HepG2 (cell line): ENCODE measurements at regions not wholly inside any gene's neighbourhood (a gene's known extent, or its start where the extent isn't known, plus 50 kb on each side); places are given as distances from the start of the nearest gene placed in this dataset.
"Not testable (repeated sequence)": the region's sequence is repeated elsewhere in the genome, so short reads cannot be mapped to it uniquely, and the experiment has no call there.

Experiments
- ATAC-seq: fragments of 200-7000 bp; cut with Tn5 transposase; 3 replicates; pipeline ENCODE4 v1.9.1; 2020; ENCODE audit warnings: mild to moderate bottlenecking, moderate library complexity
- BruUV-seq: library from RNA; stranded (reverse); fragments of 400-500 nt; replicated peaks from 2 replicates; lab custom pipeline; 2021; lab: Mats Ljungman, UMichigan
- CTCF ChIA-PET: fragments of 300-600 bp; formaldehyde crosslinking; extraction: SDS; loops from one replicate; lab custom pipeline; 2021; ENCODE audit warnings: low total read pairs, inconsistent platforms, low intra/inter-chr PET ratio; lab: Yijun Ruan, JAX
- POLR2A ChIA-PET: fragments of 350-600 bp; sonication (Branson Sonifier 250); formaldehyde crosslinking; loops from one replicate; lab custom pipeline; 2020; ENCODE audit warnings: antibody characterized with exemption, inconsistent platforms; lab: Yijun Ruan, JAX
- DNase-seq: peaks from one replicate; pipeline ENCODE4 v3.0.0-alpha.2; 2015; ENCODE audit warnings: low spot score
- FAIRE-seq: peaks from 3 replicates; lab custom pipeline; 2011; peaks lifted over from hg19 to GRCh38; lab: Jason Lieb, UNC
- H2AFZ ChIP-seq: one replicate; pipeline ENCODE4 v1.6.1; 2011; ENCODE audit warnings: low read length, inconsistent platforms
- H3K27ac ChIP-seq: fragments of 300-600 bp; 3 replicates; pipeline ENCODE4 v1.8.0; 2011; ENCODE audit warnings: mixed run types, mild to moderate bottlenecking, mixed read lengths, low read length, inconsistent platforms; ENCODE audit not compliant: insufficient read depth; ENCODE audit errors: extremely low read length
- H3K27me3 ChIP-seq, 2 experiments: fragments of 200-600 bp in 1 of 2; 2 replicates in 1 of 2; 3 replicates in 1 of 2; pipeline versions ENCODE4 v1.6.0 to v1.8.0; 2011; ENCODE audit warnings: low read length in 2 of 2, mild to moderate bottlenecking in 2 of 2, moderate library complexity in 2 of 2, inconsistent platforms in 1 of 2; ENCODE audit not compliant: insufficient read depth in 2 of 2, control insufficient read depth in 1 of 2
- H3K36me3 ChIP-seq, 2 experiments: fragments of 200-600 bp in 1 of 2; replicated peaks in 1 of 2; 2 replicates in 1 of 2; 3 replicates in 1 of 2; pipeline versions ENCODE4 v1.5.1 to v1.8.0; 2011; ENCODE audit warnings: low read length in 2 of 2, inconsistent platforms in 1 of 2; ENCODE audit not compliant: insufficient read depth in 2 of 2, control insufficient read depth in 1 of 2
- H3K4me1 ChIP-seq: 2 replicates; pipeline ENCODE4 v1.5.1; 2012; ENCODE audit warnings: low read length, inconsistent platforms; ENCODE audit not compliant: insufficient read depth
- H3K4me2 ChIP-seq: 2 replicates; pipeline ENCODE4 v1.6.0; 2011; ENCODE audit warnings: low read depth, low read length, inconsistent platforms
- H3K4me3 ChIP-seq, 3 experiments: fragments of 200-600 bp in 1 of 3; sonication (generic), shearing (Covaris generic) in 1 of 3; replicated peaks in 1 of 3; 2 replicates each; pipeline ENCODE4 v1.5.1; 2011 to 2016; ENCODE audit warnings: low read length in 3 of 3, inconsistent platforms in 2 of 3, low read depth in 2 of 3, mild to moderate bottlenecking in 2 of 3, control low read depth in 1 of 3, mixed read lengths in 1 of 3; ENCODE audit not compliant: insufficient read depth in 1 of 3
- H3K79me2 ChIP-seq: one replicate; pipeline ENCODE4 v1.6.1; 2011; ENCODE audit warnings: low read length, inconsistent platforms; ENCODE audit not compliant: insufficient read depth
- H3K9ac ChIP-seq: 2 replicates; pipeline ENCODE4 v1.6.0; 2011; ENCODE audit warnings: mild to moderate bottlenecking, low read depth, low read length, inconsistent platforms; ENCODE audit not compliant: insufficient read depth
- H3K9me3 ChIP-seq: 2 replicates; pipeline ENCODE4 v1.5.1; 2012; ENCODE audit warnings: mild to moderate bottlenecking, low read length
- H4K20me1 ChIP-seq: 2 replicates; pipeline ENCODE4 v1.6.0; 2011; ENCODE audit warnings: inconsistent platforms, mild to moderate bottlenecking, low read length, moderate library complexity; ENCODE audit not compliant: insufficient read depth
- CBX1 ChIP-seq: IDR thresholded peaks from one replicate; pipeline ENCODE4 v1.6.1; 2016; ENCODE audit warnings: antibody characterized with exemption, low read depth
- FOXC1 ChIP-seq: sonication (generic); formaldehyde crosslinking; IDR thresholded peaks from 2 replicates; pipeline ENCODE4 v1.8.0; 2022; ENCODE audit warnings: mild to moderate bottlenecking, missing genetic modification reagents, borderline replicate concordance
- HOXA9 ChIP-seq: sonication (generic); formaldehyde crosslinking; IDR thresholded peaks from 2 replicates; pipeline ENCODE4 v1.8.1; 2022; ENCODE audit warnings: missing genetic modification reagents, mild to moderate bottlenecking, moderate library complexity, borderline replicate concordance
- MYC ChIP-seq: sonication (generic); formaldehyde crosslinking; IDR thresholded peaks from 2 replicates; pipeline ENCODE4 v1.9.0; 2021; ENCODE audit warnings: missing genetic modification reagents, borderline replicate concordance
- SNAPC2 ChIP-seq: sonication (generic); formaldehyde crosslinking; IDR thresholded peaks from 2 replicates; pipeline ENCODE4 v1.8.1; 2022; ENCODE audit warnings: mild to moderate bottlenecking, missing genetic modification reagents
- THYN1 ChIP-seq: sonication (generic); formaldehyde crosslinking; IDR thresholded peaks from 2 replicates; pipeline ENCODE4 v1.8.1; 2023; ENCODE audit warnings: low read depth, mild to moderate bottlenecking, moderate library complexity, missing genetic modification reagents, borderline replicate concordance
- ZNF180 ChIP-seq: sonication (generic); formaldehyde crosslinking; IDR thresholded peaks from 2 replicates; pipeline ENCODE4 v1.4.0; 2020; ENCODE audit warnings: low read depth, missing genetic modification reagents, borderline replicate concordance
- ZNF292 ChIP-seq: sonication (generic); formaldehyde crosslinking; IDR thresholded peaks from 2 replicates; pipeline ENCODE4 v1.8.1; 2022; ENCODE audit warnings: mild to moderate bottlenecking, low read depth, missing genetic modification reagents, borderline replicate concordance
- ZNF468 ChIP-seq: sonication (generic); formaldehyde crosslinking; IDR thresholded peaks from 2 replicates; pipeline ENCODE4 v1.8.0; 2022; ENCODE audit warnings: mild to moderate bottlenecking, moderate library complexity, missing genetic modification reagents
- ZNF572 ChIP-seq: sonication (generic); formaldehyde crosslinking; IDR thresholded peaks from 2 replicates; pipeline ENCODE4 v1.5.1; 2020; ENCODE audit warnings: mild to moderate bottlenecking, missing genetic modification reagents
- WGBS: methylation state at CpG from one replicate; pipeline ENCODE4 v1.1.6; 2017; ENCODE audit warnings: low lambda C conversion rate; 5-methylcytosine and 5-hydroxymethylcytosine counted together
- in situ Hi-C: cut with HindIII; loops from 2 replicates; pipeline ENCODE4 v1.10.0; 2017; ENCODE audit warnings: low pct_unique_long_range_greater_than_20kb; ENCODE audit not compliant: extremely low pct_ligation_motif_present
- intact Hi-C: fragments of 100-400 bp; cut with micrococcal nuclease; formaldehyde crosslinking; loops from one replicate; pipeline ENCODE4 v1.10.0; 2022; ENCODE audit not compliant: unreplicated experiment
- TF ChIP-seq, protein P1 (sequence below): sonication (generic); formaldehyde crosslinking; IDR thresholded peaks from 2 replicates; pipeline ENCODE4 v1.4.0; 2020; ENCODE audit warnings: missing genetic modification reagents

DNA sequence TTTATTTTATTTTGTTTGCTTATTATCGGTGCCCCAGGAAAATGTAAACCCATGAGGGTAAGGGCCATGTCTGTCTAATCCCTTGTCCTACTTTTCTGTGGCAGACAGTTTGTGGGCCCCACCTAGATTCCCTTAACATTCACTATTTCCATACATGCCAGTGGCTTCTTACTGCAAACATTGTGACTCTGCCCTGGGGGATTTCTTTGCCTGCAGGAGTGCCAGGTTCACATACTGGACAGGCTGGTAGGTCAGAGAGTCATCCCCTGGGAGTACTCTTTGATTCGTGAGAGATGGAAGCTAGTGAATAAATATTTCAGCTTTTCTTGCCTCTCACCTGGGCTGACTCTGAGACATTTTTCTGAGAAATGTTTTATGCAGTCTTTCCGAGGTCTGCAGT is 122.8 kb upstream of the TBX5 start:
- no peaks in the 10 kb centered on the region for H3K36me3 ChIP-seq
- FAIRE-seq (no peak), ATAC-seq (no peak), DNase-seq (no peak)
- no peak for TF ChIP-seq MYC (CRISPR knock-in tag)
- TF ChIP-seq ZNF180 (CRISPR knock-in tag), result no peak
- no peak for TF ChIP-seq ZNF468
- no peak for TF ChIP-seq HOXA9 (CRISPR knock-in tag)
- no peak for TF ChIP-seq ZNF292 (CRISPR knock-in tag)
- TF ChIP-seq FOXC1, result no peak
- TF ChIP-seq SNAPC2 (CRISPR knock-in tag), result no peak
- TF ChIP-seq ZNF572, result no peak
- no peak for TF ChIP-seq CBX1
- TF ChIP-seq THYN1 (CRISPR knock-in tag), result no peak
- TF ChIP-seq, protein P1, sequence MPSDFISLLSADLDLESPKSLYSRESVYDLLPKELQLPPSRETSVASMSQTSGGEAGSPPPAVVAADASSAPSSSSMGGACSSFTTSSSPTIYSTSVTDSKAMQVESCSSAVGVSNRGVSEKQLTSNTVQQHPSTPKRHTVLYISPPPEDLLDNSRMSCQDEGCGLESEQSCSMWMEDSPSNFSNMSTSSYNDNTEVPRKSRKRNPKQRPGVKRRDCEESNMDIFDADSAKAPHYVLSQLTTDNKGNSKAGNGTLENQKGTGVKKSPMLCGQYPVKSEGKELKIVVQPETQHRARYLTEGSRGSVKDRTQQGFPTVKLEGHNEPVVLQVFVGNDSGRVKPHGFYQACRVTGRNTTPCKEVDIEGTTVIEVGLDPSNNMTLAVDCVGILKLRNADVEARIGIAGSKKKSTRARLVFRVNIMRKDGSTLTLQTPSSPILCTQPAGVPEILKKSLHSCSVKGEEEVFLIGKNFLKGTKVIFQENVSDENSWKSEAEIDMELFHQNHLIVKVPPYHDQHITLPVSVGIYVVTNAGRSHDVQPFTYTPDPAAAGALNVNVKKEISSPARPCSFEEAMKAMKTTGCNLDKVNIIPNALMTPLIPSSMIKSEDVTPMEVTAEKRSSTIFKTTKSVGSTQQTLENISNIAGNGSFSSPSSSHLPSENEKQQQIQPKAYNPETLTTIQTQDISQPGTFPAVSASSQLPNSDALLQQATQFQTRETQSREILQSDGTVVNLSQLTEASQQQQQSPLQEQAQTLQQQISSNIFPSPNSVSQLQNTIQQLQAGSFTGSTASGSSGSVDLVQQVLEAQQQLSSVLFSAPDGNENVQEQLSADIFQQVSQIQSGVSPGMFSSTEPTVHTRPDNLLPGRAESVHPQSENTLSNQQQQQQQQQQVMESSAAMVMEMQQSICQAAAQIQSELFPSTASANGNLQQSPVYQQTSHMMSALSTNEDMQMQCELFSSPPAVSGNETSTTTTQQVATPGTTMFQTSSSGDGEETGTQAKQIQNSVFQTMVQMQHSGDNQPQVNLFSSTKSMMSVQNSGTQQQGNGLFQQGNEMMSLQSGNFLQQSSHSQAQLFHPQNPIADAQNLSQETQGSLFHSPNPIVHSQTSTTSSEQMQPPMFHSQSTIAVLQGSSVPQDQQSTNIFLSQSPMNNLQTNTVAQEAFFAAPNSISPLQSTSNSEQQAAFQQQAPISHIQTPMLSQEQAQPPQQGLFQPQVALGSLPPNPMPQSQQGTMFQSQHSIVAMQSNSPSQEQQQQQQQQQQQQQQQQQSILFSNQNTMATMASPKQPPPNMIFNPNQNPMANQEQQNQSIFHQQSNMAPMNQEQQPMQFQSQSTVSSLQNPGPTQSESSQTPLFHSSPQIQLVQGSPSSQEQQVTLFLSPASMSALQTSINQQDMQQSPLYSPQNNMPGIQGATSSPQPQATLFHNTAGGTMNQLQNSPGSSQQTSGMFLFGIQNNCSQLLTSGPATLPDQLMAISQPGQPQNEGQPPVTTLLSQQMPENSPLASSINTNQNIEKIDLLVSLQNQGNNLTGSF (CRISPR knock-in tag), result no peak
- intact Hi-C loops (no loop called here), in situ Hi-C loops (no loop called here)
- H3K4me1 ChIP-seq, result peaks cover 5% of the 10 kb centered on the region; the same call in 1 of the 2 replicates
- WGBS, result 0% methylated on average over 3 of the region's 3 CpGs
- H3K79me2 ChIP-seq, result no peaks in the 10 kb centered on the region
- no peak overlapping the region for H3K9ac ChIP-seq
- H3K27me3 ChIP-seq, result peaks cover 0 to 5% of the 10 kb centered on the region in 2 experiments; a peak in 1 of 5 replicates
- H4K20me1 ChIP-seq, result no peaks in the 10 kb centered on the region
- H3K9me3 ChIP-seq, result no peaks in the 10 kb centered on the region
- H3K4me2 ChIP-seq, result no peak overlapping the region
- H2AFZ ChIP-seq, result no peak overlapping the region
- H3K4me3 ChIP-seq, result no peak overlapping the region
- BruUV-seq, result no TSS peak
- ChIA-PET POLR2A (no interaction called here), CTCF (no interaction called here)
- H3K27ac ChIP-seq, result no peak overlapping the region

GRCh38 chr12:114521160-114521559 is 115.2 kb upstream of the TBX5 start:
- in situ Hi-C loops, H3K79me2 ChIP-seq, H3K36me3 ChIP-seq, POLR2A ChIA-PET, BruUV-seq, FAIRE-seq, H3K27ac ChIP-seq, DNase-seq, CTCF ChIA-PET, H2AFZ ChIP-seq, H4K20me1 ChIP-seq, H3K9me3 ChIP-seq, H3K9ac ChIP-seq, intact Hi-C loops, H3K27me3 ChIP-seq, H3K4me1 ChIP-seq, H3K4me2 ChIP-seq, H3K4me3 ChIP-seq, ATAC-seq: not testable (repeated sequence)
- 14% methylated on average over 2 of the region's 2 CpGs for WGBS
